ENCODE measurements at regions not wholly inside any gene's neighbourhood (a gene's known extent, or its start where the extent isn't known, plus 50 kb on each side); places are given as distances from the start of the nearest gene placed in this dataset.

- intact Hi-C loops (cut with DNase I), result no loop called here
- H3K27me3 ChIP-seq, result no peaks in the 10 kb centered on the region
- 72 to 89% methylated on average over 2 of the region's 2 CpGs for WGBS, 2 donors
- H3K4me1 ChIP-seq, result peaks cover 0 to 10% (median 5%) of the 10 kb centered on the region in 3 donors
- ATAC-seq, result peak in 1 of 4 donors; percentile 15
- H3K27ac ChIP-seq, result no peak overlapping the region
- no peak for FAIRE-seq
- H3K9me3 ChIP-seq, result no peaks in the 10 kb centered on the region
- no peak overlapping the region for H3K4me3 ChIP-seq
- TF ChIP-seq, protein P1, sequence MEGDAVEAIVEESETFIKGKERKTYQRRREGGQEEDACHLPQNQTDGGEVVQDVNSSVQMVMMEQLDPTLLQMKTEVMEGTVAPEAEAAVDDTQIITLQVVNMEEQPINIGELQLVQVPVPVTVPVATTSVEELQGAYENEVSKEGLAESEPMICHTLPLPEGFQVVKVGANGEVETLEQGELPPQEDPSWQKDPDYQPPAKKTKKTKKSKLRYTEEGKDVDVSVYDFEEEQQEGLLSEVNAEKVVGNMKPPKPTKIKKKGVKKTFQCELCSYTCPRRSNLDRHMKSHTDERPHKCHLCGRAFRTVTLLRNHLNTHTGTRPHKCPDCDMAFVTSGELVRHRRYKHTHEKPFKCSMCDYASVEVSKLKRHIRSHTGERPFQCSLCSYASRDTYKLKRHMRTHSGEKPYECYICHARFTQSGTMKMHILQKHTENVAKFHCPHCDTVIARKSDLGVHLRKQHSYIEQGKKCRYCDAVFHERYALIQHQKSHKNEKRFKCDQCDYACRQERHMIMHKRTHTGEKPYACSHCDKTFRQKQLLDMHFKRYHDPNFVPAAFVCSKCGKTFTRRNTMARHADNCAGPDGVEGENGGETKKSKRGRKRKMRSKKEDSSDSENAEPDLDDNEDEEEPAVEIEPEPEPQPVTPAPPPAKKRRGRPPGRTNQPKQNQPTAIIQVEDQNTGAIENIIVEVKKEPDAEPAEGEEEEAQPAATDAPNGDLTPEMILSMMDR (IDR thresholded peaks at IDR 0.05), result no peak
- DNase-seq, result no peak
- H3K36me3 ChIP-seq, result no peaks in the 10 kb centered on the region
Measured at GRCh38 chr3:177820683-177821316, 623.5 kb upstream of the TBL1XR1 start.

- no peaks in the 10 kb centered on the region for H3K9me3 ChIP-seq
- intact Hi-C loops (cut with DNase I), result no loop called here
- 58 to 61% methylated on average over 2 of the region's 2 CpGs for WGBS, 2 donors
- ATAC-seq (no peak), FAIRE-seq (no peak), DNase-seq (no peak)
- H3K4me1 ChIP-seq, result peaks cover 0 to 10% (median 5%) of the 10 kb centered on the region in 3 donors
- no peaks in the 10 kb centered on the region for H3K36me3 ChIP-seq
- TF ChIP-seq, protein P1 (IDR thresholded peaks at IDR 0.05), result no peak
- H3K27me3 ChIP-seq, result no peaks in the 10 kb centered on the region
- no peak overlapping the region for H3K4me3 ChIP-seq
- no peak overlapping the region for H3K27ac ChIP-seq
Measured at GRCh38 chr3:177822681-177823096, 625.4 kb upstream of the TBL1XR1 start.

DNA sequence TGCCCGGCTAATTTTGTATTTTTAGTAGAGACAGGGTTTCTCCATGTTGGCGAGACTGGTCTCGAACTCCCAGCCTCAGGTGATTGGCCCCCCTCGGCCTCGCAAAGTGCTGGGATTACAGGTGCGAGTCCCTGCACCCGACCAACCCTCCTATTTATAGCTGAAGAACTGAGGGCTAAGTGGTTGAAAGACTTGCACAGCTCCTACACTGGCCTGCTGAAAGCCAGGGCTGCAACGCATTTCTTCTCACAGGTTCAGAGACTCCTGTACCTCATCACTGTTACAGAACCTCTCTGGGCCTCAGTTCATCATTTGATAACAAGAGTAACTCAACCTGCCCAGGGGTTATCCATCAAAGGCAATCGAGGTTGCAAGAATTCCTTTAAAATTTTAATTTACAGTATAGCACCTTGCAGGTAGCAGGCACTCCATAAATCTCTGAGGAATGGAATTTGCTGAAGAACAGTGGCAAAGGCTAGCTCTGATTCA is 626.5 kb upstream of the TBL1XR1 start:
- DNase-seq (no peak), FAIRE-seq (no peak), ATAC-seq (no peak)
- TF ChIP-seq, protein P1 (IDR thresholded peaks at IDR 0.05), result no peak
- Histone ChIP-seq H3K27ac (peak overlapping the region in 1 of 4 donors; percentile 6), H3K4me3 (no peak overlapping the region), H3K36me3 (no peaks in the 10 kb centered on the region), H3K4me1 (peaks cover 0 to 10% (median 5%) of the 10 kb centered on the region in 3 donors), H3K9me3 (no peaks in the 10 kb centered on the region), H3K27me3 (no peaks in the 10 kb centered on the region)
- intact Hi-C loops (cut with DNase I), result no loop called here
- 82% methylated on average over 9 of the region's 9 CpGs for WGBS, 2 donors

DNA sequence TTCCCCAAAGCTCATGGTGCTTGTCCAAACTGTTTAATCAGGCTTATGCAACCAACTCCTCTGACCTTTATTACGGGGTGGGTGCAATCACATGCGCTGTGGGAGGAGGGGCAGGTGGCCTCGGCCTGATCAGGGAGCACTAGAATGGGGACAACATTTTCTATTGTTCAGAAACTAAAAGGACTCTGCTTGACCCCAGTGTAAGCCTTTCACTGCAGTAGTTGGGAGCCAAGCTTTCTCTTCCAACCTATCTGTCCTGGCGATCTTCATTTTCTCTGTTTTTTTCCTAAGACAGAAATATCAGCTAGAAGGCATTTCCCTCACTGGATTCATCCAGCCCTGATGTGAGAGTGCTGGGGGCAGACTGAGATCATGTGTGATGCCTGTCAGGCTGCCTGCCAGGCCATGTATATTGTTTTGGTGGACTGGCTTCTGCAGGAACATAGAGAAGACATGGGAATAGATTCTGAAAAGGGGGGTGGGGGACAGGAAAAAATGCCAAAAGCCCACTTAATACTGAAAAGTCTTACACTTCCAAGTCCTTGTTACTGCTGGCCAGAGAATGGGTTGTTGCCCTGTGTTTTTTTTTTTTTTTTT is 627.0 kb upstream of the TBL1XR1 start:
- DNase-seq (peak in 3 of 6 donors; percentile 27 to 50 (median 49)), ATAC-seq (peak; percentile 67 to 88 (median 84)), FAIRE-seq (no peak)
- Histone ChIP-seq H3K4me1 (peaks cover 0 to 10% (median 5%) of the 10 kb centered on the region in 3 donors), H3K9me3 (no peaks in the 10 kb centered on the region), H3K27me3 (no peaks in the 10 kb centered on the region), H3K27ac (peak overlapping the region in 1 of 4 donors; percentile 36), H3K4me3 (no peak overlapping the region), H3K36me3 (no peaks in the 10 kb centered on the region)
- intact Hi-C loops (cut with DNase I), result no loop called here
- TF ChIP-seq, protein P1 (IDR thresholded peaks at IDR 0.05), result no peak
- WGBS, 2 donors, result 14 to 23% methylated on average over 4 of the region's 4 CpGs

DNA sequence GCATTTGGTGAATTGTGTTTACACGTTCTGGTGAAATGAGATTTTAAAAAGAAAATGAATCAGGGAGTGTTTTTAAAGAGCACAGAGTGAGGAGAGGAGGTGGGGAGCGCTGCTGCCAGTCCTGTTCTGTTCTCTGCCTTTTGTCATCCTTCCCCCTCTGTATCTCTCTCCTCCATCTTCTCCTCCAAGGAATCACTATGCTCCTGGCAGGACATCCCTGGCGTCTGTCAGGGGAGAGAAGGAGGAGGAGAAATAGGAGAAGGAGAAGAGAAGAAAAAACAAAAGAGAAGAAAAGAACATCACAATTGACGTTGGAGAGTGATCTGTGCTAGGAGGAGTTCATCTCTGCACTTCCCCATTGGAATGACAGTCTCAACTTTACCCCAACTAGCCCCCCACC is 627.6 kb upstream of the TBL1XR1 start:
- DNase-seq (no peak), FAIRE-seq (no peak), ATAC-seq (peak in 1 of 4 donors; percentile 7)
- H3K27me3 ChIP-seq, result no peaks in the 10 kb centered on the region
- peaks cover 0 to 10% (median 5%) of the 10 kb centered on the region in 3 donors for H3K4me1 ChIP-seq
- no peak overlapping the region for H3K4me3 ChIP-seq
- peak overlapping the region in 1 of 4 donors; percentile 36 for H3K27ac ChIP-seq
- no peaks in the 10 kb centered on the region for H3K36me3 ChIP-seq
- TF ChIP-seq, protein P1 (IDR thresholded peaks at IDR 0.05), result no peak
- H3K9me3 ChIP-seq, result no peaks in the 10 kb centered on the region
- intact Hi-C loops (cut with DNase I), result no loop called here
- 62 to 64% methylated on average over 4 of the region's 4 CpGs for WGBS, 2 donors

Data from pancreas (tissue), 10 donors.